Mesenchymal stem cell (in vitro differentiated cells and primary cell): ENCODE measurements at regions not wholly inside any gene's neighbourhood (a gene's known extent, or its start where the extent isn't known, plus 50 kb on each side); places are given as distances from the start of the nearest gene placed in this dataset.

ENCODE experiments used
- DNase-seq: peaks from one replicate; pipeline ENCODE4 v3.0.0-alpha.2; 2013
- H2AFZ ChIP-seq: one replicate; pipeline ENCODE4 v1.6.1; 2013; ENCODE audit warnings: low read depth, mild to moderate bottlenecking, control low read depth, inconsistent platforms, low read length, moderate library complexity
- H2AK5ac ChIP-seq: 2 replicates; pipeline ENCODE4 v1.6.1; 2013; ENCODE audit warnings: low read length, moderate library complexity, mild to moderate bottlenecking, inconsistent platforms; ENCODE audit not compliant: severe bottlenecking
- H2BK120ac ChIP-seq: one replicate; pipeline ENCODE4 v1.6.1; 2013; ENCODE audit warnings: low read depth, mild to moderate bottlenecking, inconsistent platforms, low read length, moderate library complexity
- H2BK12ac ChIP-seq, 2 experiments: one replicate each; pipeline ENCODE4 v1.6.1; 2013; ENCODE audit warnings: inconsistent platforms in 2 of 2, low read length in 2 of 2, mild to moderate bottlenecking in 2 of 2, moderate library complexity in 2 of 2, control low read depth in 1 of 2
- H2BK15ac ChIP-seq: one replicate; pipeline ENCODE4 v1.6.1; 2013; ENCODE audit warnings: mild to moderate bottlenecking, low read depth, inconsistent platforms; ENCODE audit not compliant: poor library complexity, severe bottlenecking
- H2BK5ac ChIP-seq: 2 replicates; pipeline ENCODE4 v1.6.1; 2013; ENCODE audit warnings: low read depth, mild to moderate bottlenecking, low read length, control low read depth, inconsistent platforms; ENCODE audit not compliant: poor library complexity, severe bottlenecking
- H3K14ac ChIP-seq, 2 experiments: one replicate each; pipeline ENCODE4 v1.6.1; 2013; ENCODE audit warnings: inconsistent platforms in 2 of 2, low read length in 2 of 2, control low read depth in 1 of 2, mild to moderate bottlenecking in 1 of 2, moderate library complexity in 1 of 2
- H3K18ac ChIP-seq, 2 experiments: one replicate each; pipeline ENCODE4 v1.6.1; 2013; ENCODE audit warnings: inconsistent platforms in 2 of 2, low read length in 2 of 2, control low read depth in 1 of 2, low read depth in 1 of 2, mild to moderate bottlenecking in 1 of 2
- H3K23ac ChIP-seq, 2 experiments: one replicate each; pipeline ENCODE4 v1.6.1; 2013; ENCODE audit warnings: inconsistent platforms in 2 of 2, low read length in 2 of 2, mild to moderate bottlenecking in 2 of 2, moderate library complexity in 2 of 2, control low read depth in 1 of 2
- H3K27ac ChIP-seq: 2 replicates; pipeline ENCODE4 v1.5.1; 2013; ENCODE audit warnings: mild to moderate bottlenecking, moderate library complexity, low read length, control low read depth, inconsistent platforms; ENCODE audit not compliant: poor library complexity, severe bottlenecking
- H3K27me3 ChIP-seq, 2 experiments: 2 replicates each; pipeline versions ENCODE4 v1.6.1 to v1.7.0; 2013; ENCODE audit warnings: low read length in 2 of 2, mild to moderate bottlenecking in 2 of 2, moderate library complexity in 2 of 2, control low read depth in 1 of 2, inconsistent platforms in 1 of 2; ENCODE audit not compliant: control insufficient read depth in 1 of 2, insufficient read depth in 1 of 2
- H3K36me3 ChIP-seq, 2 experiments: 2 replicates each; pipeline versions ENCODE4 v1.6.1 to v1.7.0; 2013; ENCODE audit warnings: low read length in 2 of 2, control low read depth in 1 of 2, inconsistent platforms in 1 of 2, low read depth in 1 of 2, mild to moderate bottlenecking in 1 of 2; ENCODE audit not compliant: insufficient read depth in 2 of 2, control insufficient read depth in 1 of 2
- H3K4ac ChIP-seq, 2 experiments: one replicate each; pipeline ENCODE4 v1.6.1; 2013; ENCODE audit warnings: inconsistent platforms in 2 of 2, low read length in 2 of 2, mild to moderate bottlenecking in 2 of 2, moderate library complexity in 2 of 2, control low read depth in 1 of 2, low read depth in 1 of 2
- H3K4me1 ChIP-seq: 2 replicates; pipeline ENCODE4 v1.6.1; 2013; ENCODE audit warnings: low read depth, low read length, control low read depth; ENCODE audit not compliant: control insufficient read depth, insufficient read depth
- H3K4me2 ChIP-seq: 2 replicates; pipeline ENCODE4 v1.6.1; 2013; ENCODE audit warnings: low read length, mild to moderate bottlenecking, inconsistent platforms; ENCODE audit not compliant: poor library complexity, severe bottlenecking
- H3K4me3 ChIP-seq, 2 experiments: 2 replicates each; pipeline versions ENCODE4 v1.5.1 to v1.7.0; 2013; ENCODE audit warnings: low read length in 2 of 2, mild to moderate bottlenecking in 2 of 2, control low read depth in 1 of 2, low read depth in 1 of 2; ENCODE audit not compliant: insufficient read depth in 1 of 2
- H3K79me1 ChIP-seq: replicated peaks from 2 replicates; pipeline ENCODE4 v1.6.1; 2013; ENCODE audit warnings: mild to moderate bottlenecking, control low read depth, low read length, inconsistent platforms; ENCODE audit not compliant: poor library complexity, severe bottlenecking
- H3K9ac ChIP-seq: 2 replicates; pipeline ENCODE4 v1.7.0; 2013; ENCODE audit warnings: mild to moderate bottlenecking, low read length, moderate library complexity
- H3K9me3 ChIP-seq: 2 replicates; pipeline ENCODE4 v1.7.0; 2013; ENCODE audit warnings: mild to moderate bottlenecking, low read length; ENCODE audit not compliant: control insufficient read depth
- H4K8ac ChIP-seq: one replicate; pipeline ENCODE4 v1.6.1; 2013; ENCODE audit warnings: inconsistent platforms, mild to moderate bottlenecking, low read length, moderate library complexity
- H4K91ac ChIP-seq: one replicate; pipeline ENCODE4 v1.6.1; 2013; ENCODE audit warnings: mild to moderate bottlenecking, low read length, inconsistent platforms
- WGBS: methylation state at CpG from one replicate; pipeline ENCODE4 v1.1.7; 2013; ENCODE audit warnings: mixed read lengths; 5-methylcytosine and 5-hydroxymethylcytosine counted together

DNA sequence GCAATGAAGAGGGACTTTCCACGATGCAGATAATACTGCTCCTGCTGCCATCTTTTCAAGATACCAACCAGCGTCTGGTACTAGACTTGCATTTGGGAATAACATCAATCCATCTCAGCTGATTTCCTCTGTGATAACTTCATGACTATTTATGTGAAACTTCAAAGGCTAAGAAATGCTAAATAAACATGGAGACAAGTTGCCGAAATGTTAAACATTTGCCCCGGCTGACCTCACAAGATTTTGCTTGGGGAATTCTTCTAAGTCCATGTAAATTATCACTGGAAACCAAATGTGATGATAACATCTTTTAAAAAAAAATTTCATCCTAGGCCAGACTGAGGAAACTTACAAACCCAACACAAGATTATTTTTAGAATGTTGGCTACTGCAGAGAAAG, 185.8 kb upstream of the PRICKLE2 start:
- Histone ChIP-seq H3K18ac (no peak overlapping the region), H3K14ac (no peak overlapping the region), H2BK15ac (no peak overlapping the region), H3K4me3 (no peak overlapping the region), H3K27ac (no peak overlapping the region), H3K9me3 (no peaks in the 10 kb centered on the region), H3K27me3 (no peaks in the 10 kb centered on the region), H3K4me1 (no peaks in the 10 kb centered on the region), H4K91ac (no peak overlapping the region), H3K36me3 (no peaks in the 10 kb centered on the region), H3K23ac (no peak overlapping the region), H2BK120ac (no peak overlapping the region), H3K4ac (no peak overlapping the region), H2AK5ac (no peak overlapping the region), H2BK12ac (no peak overlapping the region), H3K4me2 (no peak overlapping the region), H4K8ac (no peak overlapping the region), H3K79me1 (no peaks in the 10 kb centered on the region), H2AFZ (no peak overlapping the region), H3K9ac (no peak overlapping the region), H2BK5ac (no peak overlapping the region)
- WGBS, result 71% methylated on average over 4 of the region's 4 CpGs
- DNase-seq, result peak; percentile 17

- no peak overlapping the region for H3K18ac ChIP-seq
- H3K27me3 ChIP-seq, result no peaks in the 10 kb centered on the region
- no peaks in the 10 kb centered on the region for H3K79me1 ChIP-seq
- H2BK12ac ChIP-seq, result no peak overlapping the region
- DNase-seq, result peak; percentile 42
- WGBS, result 72% methylated on average over 5 of the region's 6 CpGs
- H2AFZ ChIP-seq, result no peak overlapping the region
- H2AK5ac ChIP-seq, result no peak overlapping the region
- H2BK5ac ChIP-seq, result no peak overlapping the region
- no peak overlapping the region for H2BK120ac ChIP-seq
- no peak overlapping the region for H3K4me2 ChIP-seq
- H3K14ac ChIP-seq, result no peak overlapping the region
- H4K8ac ChIP-seq, result no peak overlapping the region
- no peak overlapping the region for H4K91ac ChIP-seq
- H3K27ac ChIP-seq, result no peak overlapping the region
- H3K23ac ChIP-seq, result no peak overlapping the region
- no peak overlapping the region for H2BK15ac ChIP-seq
- no peaks in the 10 kb centered on the region for H3K36me3 ChIP-seq
- no peak overlapping the region for H3K9ac ChIP-seq
- H3K4me3 ChIP-seq, result no peak overlapping the region
- no peaks in the 10 kb centered on the region for H3K9me3 ChIP-seq
- H3K4ac ChIP-seq, result no peak overlapping the region
- H3K4me1 ChIP-seq, result no peaks in the 10 kb centered on the region
Measured at GRCh38 chr3:64410226-64410625, 185.0 kb upstream of the PRICKLE2 start.

DNA sequence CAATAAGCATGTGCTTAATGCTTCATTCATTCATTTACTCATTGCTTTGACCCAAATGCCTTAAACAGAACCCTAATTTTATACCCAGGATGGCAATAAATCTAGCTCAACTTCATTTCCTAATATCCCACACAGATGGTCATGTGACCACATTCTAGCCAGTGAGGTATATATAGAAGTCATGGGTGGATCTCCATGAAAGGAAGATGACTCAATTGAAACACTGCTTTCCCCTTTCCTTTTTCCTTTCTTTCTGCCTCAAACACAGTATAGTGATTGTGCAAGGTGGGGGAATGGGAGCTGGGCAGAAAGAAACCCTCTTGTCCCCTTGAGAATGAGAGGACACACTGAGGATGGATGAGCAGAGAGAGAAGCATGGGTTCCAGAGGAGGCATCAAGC, 183.5 kb upstream of the PRICKLE2 start:
- Histone ChIP-seq H3K14ac (peak overlapping the region in 1 of 2 experiments; percentile 83), H3K4me3 (no peak overlapping the region), H3K36me3 (no peaks in the 10 kb centered on the region), H3K79me1 (no peaks in the 10 kb centered on the region), H3K27me3 (no peaks in the 10 kb centered on the region), H2AFZ (no peak overlapping the region), H4K91ac (no peak overlapping the region), H3K4ac (no peak overlapping the region), H2BK120ac (no peak overlapping the region), H3K9me3 (no peaks in the 10 kb centered on the region), H4K8ac (no peak overlapping the region), H3K4me1 (no peaks in the 10 kb centered on the region), H2BK12ac (no peak overlapping the region), H2AK5ac (no peak overlapping the region), H3K18ac (peak overlapping the region; percentile 11 to 40), H3K23ac (no peak overlapping the region), H3K9ac (no peak overlapping the region), H3K27ac (no peak overlapping the region), H3K4me2 (no peak overlapping the region), H2BK15ac (no peak overlapping the region), H2BK5ac (no peak overlapping the region)
- DNase-seq, result peak; percentile 55

DNA sequence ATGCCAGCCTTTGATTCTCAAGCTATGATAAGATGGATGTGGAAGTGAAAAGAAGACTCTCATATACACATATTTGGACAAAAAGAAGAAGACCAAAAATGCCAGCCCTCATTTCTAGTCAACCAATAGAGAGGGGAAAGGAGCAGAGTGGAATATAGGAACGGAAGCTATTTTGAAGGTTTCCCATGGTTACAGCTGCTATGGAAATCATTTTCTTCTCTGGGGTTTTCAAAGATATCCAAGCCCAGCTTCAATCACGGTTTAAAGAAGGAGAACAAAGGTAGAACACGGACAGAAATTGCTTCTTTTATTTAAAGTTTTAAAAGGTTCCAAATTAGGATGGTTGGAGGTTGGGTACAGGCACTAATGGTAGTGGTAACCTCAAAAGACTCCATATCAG, 181.0 kb upstream of the PRICKLE2 start:
- Histone ChIP-seq H3K14ac (no peak overlapping the region), H3K4me2 (no peak overlapping the region), H2BK12ac (no peak overlapping the region), H3K4ac (no peak overlapping the region), H3K9ac (no peak overlapping the region), H3K9me3 (no peaks in the 10 kb centered on the region), H3K4me3 (no peak overlapping the region), H2AFZ (no peak overlapping the region), H3K27ac (no peak overlapping the region), H2AK5ac (no peak overlapping the region), H3K36me3 (no peaks in the 10 kb centered on the region), H2BK120ac (no peak overlapping the region), H2BK15ac (no peak overlapping the region), H3K79me1 (no peaks in the 10 kb centered on the region), H4K91ac (no peak overlapping the region), H3K4me1 (peaks cover 1% of the 10 kb centered on the region), H3K23ac (no peak overlapping the region), H3K27me3 (no peaks in the 10 kb centered on the region), H4K8ac (no peak overlapping the region), H2BK5ac (no peak overlapping the region), H3K18ac (no peak overlapping the region)
- DNase-seq, result no peak
- WGBS, result 92% methylated on average over 3 of the region's 3 CpGs
